GM19328 (cell line): ENCODE measurements at regions not wholly inside any gene's neighbourhood (a gene's known extent, or its start where the extent isn't known, plus 50 kb on each side); places are given as distances from the start of the nearest gene placed in this dataset.

ENCODE experiments used
- ATAC-seq: cut with Tn5 transposase; IDR thresholded peaks from one replicate; pipeline ENCODE4 v1.9.1; 2021; ENCODE audit warnings: mild to moderate bottlenecking, moderate library complexity; ENCODE audit not compliant: unreplicated experiment

DNA sequence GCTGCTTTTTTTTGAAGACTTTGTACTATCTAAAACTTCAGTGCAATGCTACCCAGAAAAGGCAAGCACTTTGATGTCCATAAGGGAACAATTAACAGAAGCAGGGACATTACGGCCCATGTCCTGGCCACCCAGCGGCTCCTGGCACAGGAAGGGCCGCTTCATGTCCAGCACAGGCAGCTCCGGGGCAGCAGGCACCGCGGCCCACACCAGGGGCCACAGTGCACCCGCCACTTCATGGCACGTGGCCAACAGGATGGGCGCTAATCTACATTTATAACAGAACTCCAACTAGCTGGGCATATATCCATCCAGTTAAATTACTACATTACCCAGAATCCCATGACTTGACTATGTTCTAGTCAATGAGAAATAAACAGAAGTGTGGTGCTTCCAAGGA is 198.2 kb upstream of the ID4 start:
- ATAC-seq = no peak

GRCh38 chr6:19643287-19643686 is 193.9 kb upstream of the ID4 start:
- no peak for ATAC-seq

DNA sequence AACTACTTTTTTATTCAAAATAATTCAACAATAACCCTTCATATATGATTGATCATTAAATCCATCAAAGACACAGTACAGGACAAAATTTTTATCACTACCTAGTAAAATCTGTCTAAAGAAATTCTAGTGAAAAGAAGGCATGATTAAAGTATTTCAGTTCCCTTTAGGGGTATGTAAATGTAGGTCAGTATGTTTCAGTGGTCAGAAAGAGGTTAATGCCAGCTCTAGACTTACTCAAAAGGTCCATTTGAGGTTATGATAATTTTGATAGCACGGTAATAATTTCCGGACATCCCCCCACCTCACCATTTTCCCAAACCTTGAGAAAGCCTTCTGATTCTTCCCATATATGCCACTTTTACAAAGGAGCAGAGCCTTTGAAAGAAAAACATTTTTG is 193.5 kb upstream of the ID4 start:
- ATAC-seq = no peak

GRCh38 chr6:19655744-19656143 is 181.4 kb upstream of the ID4 start:
- ATAC-seq = no peak

- ATAC-seq = no peak
Measured at GRCh38 chr6:19660123-19660910, 176.9 kb upstream of the ID4 start.

GRCh38 chr6:19662911-19663310 is 174.3 kb upstream of the ID4 start:
- no peak for ATAC-seq

DNA sequence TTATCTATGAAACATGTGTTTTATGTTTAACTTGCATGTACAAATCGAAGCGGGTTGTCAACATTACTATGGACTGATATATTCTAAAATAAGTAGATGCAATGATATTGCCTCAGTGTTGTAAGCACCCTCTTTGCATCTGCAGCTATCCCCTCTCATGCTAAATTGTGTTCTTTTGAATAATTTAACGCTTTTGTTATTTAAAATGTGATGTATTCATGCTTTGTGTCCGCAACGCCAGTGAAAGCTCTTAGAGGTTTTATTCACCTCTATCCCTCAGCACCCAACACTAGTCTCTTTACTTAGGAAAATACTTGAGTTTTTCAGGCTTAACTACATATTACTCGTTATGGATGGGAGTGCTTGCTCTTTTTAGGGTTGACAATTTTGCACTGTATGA is 173.7 kb upstream of the ID4 start:
- no peak for ATAC-seq

DNA sequence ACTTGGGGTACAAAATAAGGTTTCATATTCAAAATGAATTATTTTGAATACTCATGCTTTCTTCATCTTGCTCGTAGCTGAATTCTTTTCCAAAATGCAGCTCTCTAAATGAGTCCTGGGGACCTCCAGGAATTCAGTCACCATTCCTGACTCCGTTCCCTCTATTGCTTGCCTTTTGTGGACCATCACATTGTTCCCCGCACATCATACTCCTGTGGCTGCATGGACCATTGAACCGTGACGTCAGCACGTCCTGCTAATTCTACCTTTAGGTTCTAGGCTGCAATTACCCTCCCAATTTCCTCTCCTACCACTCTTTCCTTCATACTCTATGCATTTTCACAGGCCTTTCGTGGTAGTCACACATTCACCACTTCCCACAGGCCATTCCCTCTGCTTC is 173.1 kb upstream of the ID4 start:
- no peak for ATAC-seq

DNA sequence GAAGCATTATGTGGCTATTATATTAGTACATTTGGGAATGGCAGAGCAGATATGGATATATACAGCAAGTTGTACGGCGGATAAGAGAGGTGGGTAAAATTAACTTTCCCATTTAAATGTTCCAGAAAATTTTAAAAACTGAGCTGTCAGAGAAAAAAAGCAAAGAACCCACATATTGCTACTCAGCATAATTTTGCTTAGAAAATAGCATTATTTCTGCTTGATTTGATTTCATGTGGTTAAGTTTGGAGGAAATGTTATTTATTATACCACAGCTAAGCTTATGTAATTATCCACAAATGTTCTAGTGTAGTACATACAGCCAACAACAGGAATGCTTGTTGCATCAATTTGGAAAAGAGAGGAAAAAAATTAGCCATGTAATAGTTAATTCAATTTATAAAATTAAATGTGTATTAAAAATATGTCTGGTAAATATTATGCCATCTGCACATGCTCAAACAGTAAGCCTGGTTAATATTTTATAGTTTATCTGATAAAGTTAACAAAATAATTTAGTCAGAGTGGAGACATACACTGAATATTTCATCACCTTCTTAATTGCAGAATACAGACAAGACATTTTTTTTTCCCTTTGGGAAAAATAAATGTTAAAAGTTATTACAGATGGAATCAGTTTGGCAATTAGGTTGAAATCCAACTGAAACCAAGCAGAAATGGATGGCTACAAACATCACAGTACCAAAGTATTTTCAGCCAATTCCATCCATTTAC is 172.1 kb upstream of the ID4 start:
- ATAC-seq = no peak

- no peak for ATAC-seq
Measured at GRCh38 chr6:19665613-19665909, 171.6 kb upstream of the ID4 start.

DNA sequence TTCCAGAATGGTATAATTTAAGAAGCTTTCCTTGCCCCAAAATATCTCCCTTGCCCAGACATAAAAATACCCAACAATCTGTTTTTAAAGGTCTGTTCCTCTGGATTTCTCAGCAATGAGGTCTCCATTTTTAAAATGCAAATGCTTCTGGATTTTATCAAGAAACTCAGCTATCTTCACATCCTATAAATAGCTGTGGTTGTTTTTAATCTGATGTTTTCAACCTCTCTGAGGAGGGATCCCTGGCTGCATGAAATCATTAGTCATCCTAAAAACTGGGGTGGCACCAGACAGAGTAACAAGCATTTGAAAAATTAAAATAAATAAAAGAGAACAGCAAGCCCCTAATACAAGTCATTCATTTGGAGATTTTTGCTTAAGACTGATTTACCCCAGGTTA is 168.5 kb upstream of the ID4 start:
- ATAC-seq = no peak

DNA sequence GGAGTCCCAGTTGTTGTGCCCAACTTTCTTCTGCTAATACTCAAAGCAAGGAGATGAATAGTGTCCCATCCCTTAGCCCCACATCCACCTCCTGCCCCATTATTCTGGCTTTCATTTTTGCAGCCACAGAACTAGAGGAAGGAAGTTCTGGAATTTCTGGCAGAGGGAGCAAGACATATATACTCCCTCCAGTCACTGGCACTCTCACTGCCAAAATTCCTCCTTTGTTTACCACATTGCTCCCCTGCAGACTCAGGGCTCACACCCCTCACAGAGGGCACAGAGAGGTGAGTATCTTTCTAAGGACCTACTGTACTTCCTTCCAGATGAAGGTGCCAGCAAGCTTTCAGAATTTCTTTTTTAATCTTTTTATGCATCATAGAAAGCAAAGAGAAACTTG is 168.0 kb upstream of the ID4 start:
- ATAC-seq = no peak

DNA sequence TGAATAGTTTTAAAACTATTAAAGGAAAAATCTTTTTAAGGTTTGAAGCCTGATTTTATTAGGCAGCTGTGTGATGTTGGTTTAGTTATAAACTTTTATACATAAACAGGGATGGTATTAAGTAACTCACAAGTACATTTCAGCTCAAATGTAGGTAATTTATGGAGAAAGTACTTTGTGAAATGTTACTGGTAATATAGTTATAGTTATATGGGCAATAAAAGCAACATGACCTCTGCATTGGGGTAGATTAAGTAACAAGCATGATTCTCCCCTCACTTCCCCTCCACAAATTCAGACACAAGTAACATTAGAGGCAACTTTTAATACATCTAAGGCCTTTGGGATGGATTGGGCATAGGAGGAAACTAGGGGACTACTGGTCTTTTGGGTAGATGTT is 154.3 kb upstream of the ID4 start:
- ATAC-seq = no peak

- ATAC-seq = no peak
Measured at GRCh38 chr6:19690325-19691075, 146.7 kb upstream of the ID4 start.

GRCh38 chr6:19691465-19692167 is 145.6 kb upstream of the ID4 start:
- ATAC-seq = no peak

- ATAC-seq = no peak
Measured at GRCh38 chr6:19692506-19693298, 144.5 kb upstream of the ID4 start.

GRCh38 chr6:19694697-19695096 is 142.5 kb upstream of the ID4 start:
- ATAC-seq = no peak

DNA sequence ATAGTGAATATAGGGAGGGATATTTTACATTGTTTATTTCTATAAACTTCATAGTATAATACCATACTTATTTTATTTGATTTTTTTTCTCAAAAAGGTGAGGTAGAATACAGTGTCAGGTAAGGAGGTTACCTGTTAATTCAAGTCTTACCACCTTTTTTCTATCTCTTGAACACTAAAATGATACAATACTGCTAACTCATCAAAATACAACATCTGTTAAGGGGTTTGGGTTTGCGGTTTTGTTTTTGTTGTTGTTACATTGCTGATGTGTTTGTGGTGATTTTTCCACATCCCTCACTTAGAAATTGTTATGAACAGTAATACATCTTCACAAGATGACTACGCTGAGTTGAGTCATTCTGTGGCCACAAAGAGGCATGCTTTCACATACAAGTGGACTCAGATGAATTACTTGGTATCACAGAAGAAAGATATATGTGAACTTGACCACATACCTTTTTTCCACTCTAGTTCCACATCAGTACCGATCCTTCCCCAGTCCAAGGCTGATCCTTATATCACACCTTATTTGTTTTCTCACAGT is 139.4 kb upstream of the ID4 start:
- no peak for ATAC-seq

DNA sequence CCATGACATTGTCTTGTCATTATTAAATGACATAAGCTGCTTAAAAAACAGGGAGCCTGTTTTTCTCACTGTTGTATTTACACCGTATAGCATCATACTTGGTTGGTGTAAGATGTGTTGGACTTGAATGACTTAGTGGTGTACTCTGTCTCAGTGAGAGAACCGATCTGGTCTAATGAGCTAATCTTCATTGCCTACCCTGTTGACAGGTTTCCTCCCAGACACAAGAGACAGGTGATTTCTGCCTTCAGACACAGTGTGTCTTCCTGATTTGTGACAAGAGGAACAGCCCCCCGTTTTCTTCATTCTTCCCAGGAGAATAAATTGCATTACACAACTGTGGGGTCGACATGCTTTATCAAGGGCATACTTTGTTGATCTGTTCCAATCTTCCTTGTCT is 137.2 kb upstream of the ID4 start:
- ATAC-seq = no peak

GRCh38 chr6:19705606-19706005 is 131.6 kb upstream of the ID4 start:
- ATAC-seq = no peak
